Right atrium auricular region (tissue), 2 donors: ENCODE measurements at regions not wholly inside any gene's neighbourhood (a gene's known extent, or its start where the extent isn't known, plus 50 kb on each side); places are given as distances from the start of the nearest gene placed in this dataset.

Experiments
- DNase-seq: peaks from one replicate; pipeline ENCODE4 v3.0.0-alpha.2; 2019; ENCODE audit warnings: low spot score
- H3K27ac ChIP-seq, 2 donors: fragments of 200-600 bp; sonication (generic); 1 replicate in 1 of 2; 2 replicates in 1 of 2; pipeline ENCODE4 v1.5.1; 2016 to 2019
- H3K27me3 ChIP-seq, 2 donors: fragments of 200-600 bp; sonication (generic); one replicate each; pipeline versions ENCODE4 v1.5.1 to v1.6.0; 2017 to 2019
- H3K36me3 ChIP-seq: fragments of 200-600 bp; sonication (generic); one replicate; pipeline ENCODE4 v1.5.1; 2016
- H3K4me1 ChIP-seq, 2 donors: fragments of 200-600 bp; sonication (generic); one replicate each; pipeline versions ENCODE4 v1.5.1 to v1.6.0; 2017 to 2019
- H3K4me3 ChIP-seq, 2 donors: fragments of 200-600 bp; sonication (generic); 1 replicate in 1 of 2; 2 replicates in 1 of 2; pipeline ENCODE4 v1.5.1; 2017 to 2019; ENCODE audit warnings: mild to moderate bottlenecking in 1 of 2, moderate library complexity in 1 of 2
- H3K9me3 ChIP-seq, 2 donors: fragments of 200-600 bp; sonication (generic); one replicate each; pipeline ENCODE4 v1.5.1; 2019
- CTCF ChIP-seq, 2 donors: fragments of 200-600 bp; sonication (generic); IDR thresholded peaks; one replicate each; pipeline ENCODE4 v1.5.1; 2019; ENCODE audit warnings: antibody characterized with exemption in 2 of 2

- Histone ChIP-seq H3K9me3 (no peaks in the 10 kb centered on the region), H3K4me1 (no peaks in the 10 kb centered on the region), H3K36me3 (no peaks in the 10 kb centered on the region), H3K27ac (no peak overlapping the region), H3K4me3 (no peak overlapping the region), H3K27me3 (no peaks in the 10 kb centered on the region)
- TF ChIP-seq CTCF (IDR thresholded peaks at IDR 0.05), result no peak
- DNase-seq, result peak; percentile 51
These were observed 78.1 kb upstream of the XCR1 start for GRCh38 chr3:46105306-46105919.

GRCh38 chr3:46104706-46105105, 77.4 kb upstream of the XCR1 start:
- Histone ChIP-seq H3K9me3 (no peaks in the 10 kb centered on the region), H3K4me1 (no peaks in the 10 kb centered on the region), H3K27me3 (no peaks in the 10 kb centered on the region), H3K36me3 (no peaks in the 10 kb centered on the region), H3K27ac (no peak overlapping the region), H3K4me3 (no peak overlapping the region)
- no peak for TF ChIP-seq CTCF (IDR thresholded peaks at IDR 0.05)
- DNase-seq, result peak; percentile 49

GRCh38 chr3:46102780-46103130, 75.5 kb upstream of the XCR1 start:
- Histone ChIP-seq H3K36me3 (no peaks in the 10 kb centered on the region), H3K27me3 (no peaks in the 10 kb centered on the region), H3K27ac (no peak overlapping the region), H3K4me1 (peaks cover 0 to 6% of the 10 kb centered on the region in 2 donors), H3K4me3 (no peak overlapping the region), H3K9me3 (no peaks in the 10 kb centered on the region)
- no peak for DNase-seq
- TF ChIP-seq CTCF (IDR thresholded peaks at IDR 0.05), result no peak

- Histone ChIP-seq H3K9me3 (no peaks in the 10 kb centered on the region), H3K36me3 (no peaks in the 10 kb centered on the region), H3K4me1 (peaks cover 0 to 12% of the 10 kb centered on the region in 2 donors), H3K27ac (no peak overlapping the region), H3K27me3 (no peaks in the 10 kb centered on the region), H3K4me3 (no peak overlapping the region)
- DNase-seq, result peak; percentile 32
- no peak for TF ChIP-seq CTCF (IDR thresholded peaks at IDR 0.05)
These were observed 74.9 kb upstream of the XCR1 start for GRCh38 chr3:46102059-46102779.

- no peaks in the 10 kb centered on the region for H3K9me3 ChIP-seq
- H3K4me3 ChIP-seq, result no peak overlapping the region
- H3K27me3 ChIP-seq, result no peaks in the 10 kb centered on the region
- no peaks in the 10 kb centered on the region for H3K36me3 ChIP-seq
- H3K27ac ChIP-seq, result no peak overlapping the region
- H3K4me1 ChIP-seq, result peaks cover 0 to 13% of the 10 kb centered on the region in 2 donors
- DNase-seq, result no peak
- TF ChIP-seq CTCF (IDR thresholded peaks at IDR 0.05), result no peak
These were observed 73.5 kb upstream of the XCR1 start for GRCh38 chr3:46100812-46101211.
